MM.1S (cell line): ENCODE measurements at regions not wholly inside any gene's neighbourhood (a gene's known extent, or its start where the extent isn't known, plus 50 kb on each side); places are given as distances from the start of the nearest gene placed in this dataset.
"Not testable (repeated sequence)": the region's sequence is repeated elsewhere in the genome, so short reads cannot be mapped to it uniquely, and the experiment has no call there.

Source experiments
- DNase-seq: peaks from one replicate; pipeline ENCODE4 v3.0.0-alpha.2; 2015
- H2AFZ ChIP-seq: fragments of 300-600 bp; sonication (generic); 2 replicates; pipeline ENCODE4 v1.6.0; 2016; ENCODE audit warnings: antibody characterized with exemption, low read length
- H3F3A ChIP-seq: fragments of 300-600 bp; sonication (generic); 2 replicates; pipeline ENCODE4 v1.6.1; 2016; ENCODE audit warnings: mild to moderate bottlenecking, antibody characterized with exemption, low read length, moderate library complexity, mixed read lengths; ENCODE audit not compliant: insufficient read depth
- H3K27ac ChIP-seq: fragments of 300-600 bp; sonication (generic); 2 replicates; pipeline ENCODE4 v1.5.1; 2016; ENCODE audit warnings: mild to moderate bottlenecking, low read length
- H3K27me3 ChIP-seq: fragments of 300-600 bp; sonication (generic); replicated peaks from 2 replicates; pipeline ENCODE4 v1.6.0; 2016; ENCODE audit warnings: low read length; ENCODE audit not compliant: insufficient read depth
- H3K36me3 ChIP-seq: fragments of 300-600 bp; sonication (generic); replicated peaks from 2 replicates; pipeline ENCODE4 v1.6.1; 2016; ENCODE audit warnings: mild to moderate bottlenecking, low read length, mixed read lengths; ENCODE audit not compliant: insufficient read depth
- H3K4me1 ChIP-seq: fragments of 300-600 bp; sonication (generic); 2 replicates; pipeline ENCODE4 v1.6.1; 2016; ENCODE audit warnings: low read length, mixed read lengths
- H3K4me2 ChIP-seq: fragments of 300-600 bp; sonication (generic); 2 replicates; pipeline ENCODE4 v1.6.0; 2016; ENCODE audit warnings: low read depth, low read length
- H3K4me3 ChIP-seq: fragments of 300-600 bp; sonication (generic); 2 replicates; pipeline ENCODE4 v1.5.1; 2016; ENCODE audit warnings: low read length, mixed read lengths
- H3K79me2 ChIP-seq: fragments of 300-600 bp; sonication (generic); 2 replicates; pipeline ENCODE4 v1.6.1; 2016; ENCODE audit warnings: mixed run types, low read length, mixed read lengths
- H3K9ac ChIP-seq: fragments of 300-600 bp; sonication (generic); 2 replicates; pipeline ENCODE4 v1.6.1; 2016; ENCODE audit warnings: low read length, mixed read lengths
- H3K9me2 ChIP-seq: fragments of 300-600 bp; sonication (generic); replicated peaks from 2 replicates; pipeline ENCODE4 v1.6.1; 2016; ENCODE audit warnings: mild to moderate bottlenecking, low read length, mixed read lengths; ENCODE audit not compliant: insufficient read depth
- H3K9me3 ChIP-seq: fragments of 300-600 bp; sonication (generic); replicated peaks from 2 replicates; pipeline ENCODE4 v1.6.1; 2016; ENCODE audit warnings: mild to moderate bottlenecking, low read length, mixed read lengths; ENCODE audit not compliant: insufficient read depth
- H4K20me1 ChIP-seq: fragments of 300-600 bp; sonication (generic); 2 replicates; pipeline ENCODE4 v1.6.1; 2016; ENCODE audit warnings: mild to moderate bottlenecking, low read length, moderate library complexity, mixed read lengths; ENCODE audit not compliant: insufficient read depth
- EZH2 ChIP-seq: fragments of 300-600 bp; sonication (generic); optimal IDR thresholded peaks from 2 replicates; pipeline ENCODE3; 2017; ENCODE audit warnings: low read depth, mild to moderate bottlenecking, antibody characterized with exemption, low read length, mixed read lengths
- EZH2phosphoT487 ChIP-seq: fragments of 300-600 bp; sonication (generic); IDR thresholded peaks from 2 replicates; pipeline ENCODE4 v1.6.1; 2018; ENCODE audit warnings: antibody characterized with exemption, low read length
- TF ChIP-seq, protein P1 (sequence below): fragments of 300-600 bp; sonication (generic); IDR thresholded peaks from 2 replicates; pipeline ENCODE4 v1.5.1; 2016; ENCODE audit warnings: antibody characterized with exemption, low read length, mixed read lengths

DNA sequence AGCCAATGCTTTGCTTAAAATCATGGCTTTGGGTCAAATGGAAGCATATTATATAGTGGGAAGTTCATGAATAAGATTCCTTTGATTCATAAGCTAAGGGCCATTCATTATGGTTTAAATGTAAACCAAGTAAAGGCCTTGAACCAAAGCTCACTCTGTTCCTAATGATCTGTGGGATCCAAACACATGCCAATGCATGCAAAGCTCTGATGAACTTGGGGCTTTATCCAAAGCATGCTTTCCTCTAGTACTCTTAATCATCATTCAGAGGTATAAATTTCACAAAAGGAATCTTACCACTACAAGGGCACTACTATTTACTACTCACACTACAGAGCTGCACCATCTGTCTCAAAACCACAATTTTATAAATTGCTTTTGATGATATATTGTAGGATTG, 102.8 kb upstream of the RBMS1 start:
- H2AFZ ChIP-seq = no peak overlapping the region
- H3K27ac ChIP-seq = no peak overlapping the region
- H3K9me2 ChIP-seq = no peaks in the 10 kb centered on the region
- no peak overlapping the region for H3K4me3 ChIP-seq
- no peak overlapping the region for H3K4me2 ChIP-seq
- H3K9ac ChIP-seq = no peak overlapping the region
- DNase-seq = no peak
- no peaks in the 10 kb centered on the region for H3K36me3 ChIP-seq
- H3K27me3 ChIP-seq = no peaks in the 10 kb centered on the region
- H3F3A ChIP-seq = no peaks in the 10 kb centered on the region
- H3K9me3 ChIP-seq = no peaks in the 10 kb centered on the region
- no peaks in the 10 kb centered on the region for H4K20me1 ChIP-seq
- TF ChIP-seq EZH2 (no peak), EZH2phosphoT487 (no peak)
- TF ChIP-seq, protein P1, sequence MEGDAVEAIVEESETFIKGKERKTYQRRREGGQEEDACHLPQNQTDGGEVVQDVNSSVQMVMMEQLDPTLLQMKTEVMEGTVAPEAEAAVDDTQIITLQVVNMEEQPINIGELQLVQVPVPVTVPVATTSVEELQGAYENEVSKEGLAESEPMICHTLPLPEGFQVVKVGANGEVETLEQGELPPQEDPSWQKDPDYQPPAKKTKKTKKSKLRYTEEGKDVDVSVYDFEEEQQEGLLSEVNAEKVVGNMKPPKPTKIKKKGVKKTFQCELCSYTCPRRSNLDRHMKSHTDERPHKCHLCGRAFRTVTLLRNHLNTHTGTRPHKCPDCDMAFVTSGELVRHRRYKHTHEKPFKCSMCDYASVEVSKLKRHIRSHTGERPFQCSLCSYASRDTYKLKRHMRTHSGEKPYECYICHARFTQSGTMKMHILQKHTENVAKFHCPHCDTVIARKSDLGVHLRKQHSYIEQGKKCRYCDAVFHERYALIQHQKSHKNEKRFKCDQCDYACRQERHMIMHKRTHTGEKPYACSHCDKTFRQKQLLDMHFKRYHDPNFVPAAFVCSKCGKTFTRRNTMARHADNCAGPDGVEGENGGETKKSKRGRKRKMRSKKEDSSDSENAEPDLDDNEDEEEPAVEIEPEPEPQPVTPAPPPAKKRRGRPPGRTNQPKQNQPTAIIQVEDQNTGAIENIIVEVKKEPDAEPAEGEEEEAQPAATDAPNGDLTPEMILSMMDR = no peak
- no peaks in the 10 kb centered on the region for H3K79me2 ChIP-seq
- no peaks in the 10 kb centered on the region for H3K4me1 ChIP-seq

DNA sequence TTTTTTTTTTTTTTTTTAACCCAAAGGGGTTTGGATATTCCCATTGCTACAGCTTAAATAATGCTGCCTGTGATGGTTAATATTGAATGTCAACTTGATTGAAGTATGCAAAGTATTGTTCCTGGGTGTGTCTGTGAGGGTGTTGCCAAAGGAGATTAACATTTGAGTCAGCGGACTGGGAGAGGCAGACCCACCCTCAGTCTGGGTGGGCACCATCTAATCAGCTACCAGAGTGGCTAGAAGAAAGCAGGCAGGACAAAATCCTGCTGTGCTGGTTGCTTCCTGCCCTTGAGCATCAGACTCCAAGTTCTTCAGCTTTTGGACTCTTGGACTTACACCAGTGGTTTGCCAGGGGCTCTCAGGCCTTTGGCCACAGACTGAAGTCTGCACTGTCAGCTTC, 106.8 kb upstream of the RBMS1 start:
- not testable (repeated sequence) for H4K20me1 ChIP-seq, H3K27me3 ChIP-seq, H3K9me2 ChIP-seq, H3K9me3 ChIP-seq, H3K79me2 ChIP-seq, H3F3A ChIP-seq, H3K4me2 ChIP-seq, H3K4me3 ChIP-seq, H3K36me3 ChIP-seq, H3K4me1 ChIP-seq, H3K9ac ChIP-seq, DNase-seq, H3K27ac ChIP-seq, H2AFZ ChIP-seq

DNA sequence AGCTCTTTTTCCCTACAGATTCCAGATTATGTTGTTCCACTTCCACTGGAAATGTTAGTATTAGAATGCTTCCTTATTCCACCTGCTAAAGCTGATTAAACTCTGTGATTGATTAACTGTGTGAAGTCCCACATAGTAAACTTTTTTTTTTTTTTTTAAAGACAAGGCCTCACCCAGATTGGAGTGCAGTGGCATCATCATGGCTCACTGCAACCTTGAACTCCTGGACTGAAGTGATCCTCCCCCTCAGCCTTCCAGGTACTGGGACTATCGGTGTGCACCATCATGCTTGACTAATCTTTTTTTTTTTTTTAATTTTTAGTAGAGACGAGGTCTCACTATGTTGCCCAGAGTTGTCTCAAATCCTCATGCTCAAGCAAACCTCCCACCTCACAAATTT, 108.5 kb upstream of the RBMS1 start:
- Histone ChIP-seq H2AFZ (no peak overlapping the region), H3K27ac (no peak overlapping the region), H3K9me2 (no peaks in the 10 kb centered on the region), H3K9me3 (no peaks in the 10 kb centered on the region), H3K4me3 (no peak overlapping the region), H3F3A (no peaks in the 10 kb centered on the region), H3K36me3 (no peaks in the 10 kb centered on the region), H3K27me3 (no peaks in the 10 kb centered on the region), H4K20me1 (no peaks in the 10 kb centered on the region), H3K79me2 (no peaks in the 10 kb centered on the region), H3K4me1 (no peaks in the 10 kb centered on the region), H3K9ac (no peak overlapping the region), H3K4me2 (no peak overlapping the region)
- no peak for DNase-seq
- TF ChIP-seq, protein P1 = no peak
- TF ChIP-seq EZH2 (no peak), EZH2phosphoT487 (no peak)

DNA sequence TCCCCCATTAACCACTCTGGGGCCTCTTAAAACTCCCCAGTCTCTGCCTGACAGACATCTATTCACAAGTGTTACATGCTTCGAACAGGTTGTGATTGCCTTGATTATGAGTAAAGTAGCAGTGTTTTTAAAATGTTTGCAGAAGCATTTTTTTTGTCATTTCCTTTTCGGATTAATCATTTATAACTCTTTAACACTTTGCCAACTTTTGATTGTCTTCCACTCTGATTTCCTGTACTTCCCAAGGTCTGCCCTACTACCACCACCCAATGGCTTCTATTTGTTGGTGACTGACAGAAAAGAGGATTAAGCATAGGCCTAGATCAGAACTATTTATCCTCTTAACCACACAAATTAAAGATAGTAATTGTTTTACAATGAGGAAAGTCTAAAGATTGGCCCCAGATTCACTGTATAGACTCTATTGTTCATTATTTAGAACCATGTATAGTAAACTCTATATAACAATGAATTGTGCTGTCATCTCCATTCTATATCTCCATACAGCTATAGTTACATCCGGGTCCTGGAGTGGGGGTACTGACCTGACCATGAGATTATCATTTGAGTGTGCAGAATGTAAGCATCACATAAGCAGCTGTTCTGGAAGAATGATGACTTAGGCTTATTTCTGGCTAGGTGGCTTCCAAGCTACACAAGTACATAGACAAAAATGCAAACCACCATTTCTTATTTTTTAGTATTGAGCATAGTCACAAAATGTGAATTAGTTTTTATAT, 110.3 kb upstream of the RBMS1 start:
- Histone ChIP-seq H3K4me2 (no peak overlapping the region), H2AFZ (no peak overlapping the region), H3K27me3 (no peaks in the 10 kb centered on the region), H3K79me2 (no peaks in the 10 kb centered on the region), H3K4me3 (no peak overlapping the region), H3K9me3 (no peaks in the 10 kb centered on the region), H4K20me1 (no peaks in the 10 kb centered on the region), H3F3A (no peaks in the 10 kb centered on the region), H3K27ac (no peak overlapping the region), H3K9ac (no peak overlapping the region), H3K4me1 (no peaks in the 10 kb centered on the region), H3K36me3 (no peaks in the 10 kb centered on the region), H3K9me2 (no peaks in the 10 kb centered on the region)
- TF ChIP-seq, protein P1 = no peak
- TF ChIP-seq EZH2phosphoT487 (no peak), EZH2 (no peak)
- no peak for DNase-seq
